H1 (cell line): ENCODE measurements at regions not wholly inside any gene's neighbourhood (a gene's known extent, or its start where the extent isn't known, plus 50 kb on each side); places are given as distances from the start of the nearest gene placed in this dataset.

Source experiments
- BACH1 ChIP-seq: IDR thresholded peaks from 2 replicates; pipeline ENCODE4 v1.6.1; 2012; ENCODE audit warnings: low read length, improper control_type of control experiment
- CBX8 ChIP-seq: fragments of 300-800, 300-1000 bp; sonication (generic); IDR thresholded peaks from 2 replicates; pipeline ENCODE4 v1.7.1; 2016; ENCODE audit warnings: low read depth, low read length, borderline replicate concordance
- GABPA ChIP-seq: IDR thresholded peaks from 2 replicates; pipeline ENCODE4 v1.6.1; 2011; ENCODE audit warnings: mild to moderate bottlenecking, low read length, moderate library complexity, borderline replicate concordance; ENCODE audit not compliant: insufficient read depth
- HDAC2 ChIP-seq, 2 experiments: fragments of 300-600 bp in 1 of 2; sonication (generic) in 1 of 2; IDR thresholded peaks; 2 replicates each; pipeline ENCODE4 v1.6.1; 2011 to 2012; ENCODE audit warnings: low read depth in 2 of 2, low read length in 2 of 2, mild to moderate bottlenecking in 2 of 2, moderate library complexity in 2 of 2, borderline replicate concordance in 1 of 2, inconsistent platforms in 1 of 2
- KDM4A ChIP-seq: IDR thresholded peaks from one replicate; pipeline ENCODE4 v1.7.1; 2012; ENCODE audit warnings: low read depth, mild to moderate bottlenecking, moderate library complexity, low read length, inconsistent platforms; ENCODE audit not compliant: severe bottlenecking
- POLR2A ChIP-seq, 2 experiments: IDR thresholded peaks; 1 replicate in 1 of 2; 2 replicates in 1 of 2; pipeline ENCODE4 v1.6.1; 2011; ENCODE audit warnings: low read depth in 2 of 2, low read length in 2 of 2, mild to moderate bottlenecking in 2 of 2; ENCODE audit errors: control extremely low read depth in 1 of 2
- SAP30 ChIP-seq: fragments of 300-600 bp; sonication (generic); IDR thresholded peaks from 2 replicates; pipeline ENCODE4 v1.7.1; 2012; ENCODE audit warnings: low read length, moderate library complexity, mild to moderate bottlenecking, inconsistent platforms; ENCODE audit not compliant: insufficient read depth, insufficient replicate concordance
- SIRT6 ChIP-seq: IDR thresholded peaks from one replicate; pipeline ENCODE4 v1.7.1; 2012; ENCODE audit warnings: low read length, inconsistent platforms
- SRF ChIP-seq: IDR thresholded peaks from 2 replicates; pipeline ENCODE4 v1.6.1; 2011; ENCODE audit warnings: mild to moderate bottlenecking, low read depth, low read length, moderate library complexity
- TBP ChIP-seq: IDR thresholded peaks from 2 replicates; pipeline ENCODE4 v1.6.1; 2011; ENCODE audit warnings: low read depth, low read length, improper control_type of control experiment
- TCF12 ChIP-seq: IDR thresholded peaks from 2 replicates; pipeline ENCODE4 v1.6.1; 2011; ENCODE audit warnings: low read depth, mild to moderate bottlenecking, low read length
- TF ChIP-seq, protein P1 (sequence below): fragments of 300-600 bp; sonication (generic); IDR thresholded peaks from 2 replicates; pipeline ENCODE4 v1.7.1; 2012; ENCODE audit warnings: low read length, moderate library complexity, mild to moderate bottlenecking, inconsistent platforms; ENCODE audit not compliant: insufficient replicate concordance

DNA sequence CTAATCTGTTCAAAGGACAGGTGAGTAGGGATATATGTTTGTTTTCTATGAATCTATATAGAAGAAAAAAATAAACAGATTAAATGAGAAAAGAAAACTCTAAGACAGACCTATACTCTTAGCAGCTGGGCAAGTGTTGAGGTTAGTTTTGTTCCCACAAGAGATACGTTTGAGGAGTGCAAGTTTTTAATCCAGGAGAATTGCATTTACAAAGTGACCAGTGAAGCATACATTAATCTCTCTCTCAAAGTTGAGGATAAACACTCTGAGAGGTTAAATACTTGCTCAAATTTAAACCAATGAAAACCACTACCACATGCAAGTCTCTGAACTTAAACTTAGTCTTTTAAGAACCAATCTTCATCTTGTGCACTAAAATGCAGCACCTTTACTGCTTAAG lies 930.5 kb upstream of the MIR17HG start (continued):
- TF ChIP-seq, protein P1, sequence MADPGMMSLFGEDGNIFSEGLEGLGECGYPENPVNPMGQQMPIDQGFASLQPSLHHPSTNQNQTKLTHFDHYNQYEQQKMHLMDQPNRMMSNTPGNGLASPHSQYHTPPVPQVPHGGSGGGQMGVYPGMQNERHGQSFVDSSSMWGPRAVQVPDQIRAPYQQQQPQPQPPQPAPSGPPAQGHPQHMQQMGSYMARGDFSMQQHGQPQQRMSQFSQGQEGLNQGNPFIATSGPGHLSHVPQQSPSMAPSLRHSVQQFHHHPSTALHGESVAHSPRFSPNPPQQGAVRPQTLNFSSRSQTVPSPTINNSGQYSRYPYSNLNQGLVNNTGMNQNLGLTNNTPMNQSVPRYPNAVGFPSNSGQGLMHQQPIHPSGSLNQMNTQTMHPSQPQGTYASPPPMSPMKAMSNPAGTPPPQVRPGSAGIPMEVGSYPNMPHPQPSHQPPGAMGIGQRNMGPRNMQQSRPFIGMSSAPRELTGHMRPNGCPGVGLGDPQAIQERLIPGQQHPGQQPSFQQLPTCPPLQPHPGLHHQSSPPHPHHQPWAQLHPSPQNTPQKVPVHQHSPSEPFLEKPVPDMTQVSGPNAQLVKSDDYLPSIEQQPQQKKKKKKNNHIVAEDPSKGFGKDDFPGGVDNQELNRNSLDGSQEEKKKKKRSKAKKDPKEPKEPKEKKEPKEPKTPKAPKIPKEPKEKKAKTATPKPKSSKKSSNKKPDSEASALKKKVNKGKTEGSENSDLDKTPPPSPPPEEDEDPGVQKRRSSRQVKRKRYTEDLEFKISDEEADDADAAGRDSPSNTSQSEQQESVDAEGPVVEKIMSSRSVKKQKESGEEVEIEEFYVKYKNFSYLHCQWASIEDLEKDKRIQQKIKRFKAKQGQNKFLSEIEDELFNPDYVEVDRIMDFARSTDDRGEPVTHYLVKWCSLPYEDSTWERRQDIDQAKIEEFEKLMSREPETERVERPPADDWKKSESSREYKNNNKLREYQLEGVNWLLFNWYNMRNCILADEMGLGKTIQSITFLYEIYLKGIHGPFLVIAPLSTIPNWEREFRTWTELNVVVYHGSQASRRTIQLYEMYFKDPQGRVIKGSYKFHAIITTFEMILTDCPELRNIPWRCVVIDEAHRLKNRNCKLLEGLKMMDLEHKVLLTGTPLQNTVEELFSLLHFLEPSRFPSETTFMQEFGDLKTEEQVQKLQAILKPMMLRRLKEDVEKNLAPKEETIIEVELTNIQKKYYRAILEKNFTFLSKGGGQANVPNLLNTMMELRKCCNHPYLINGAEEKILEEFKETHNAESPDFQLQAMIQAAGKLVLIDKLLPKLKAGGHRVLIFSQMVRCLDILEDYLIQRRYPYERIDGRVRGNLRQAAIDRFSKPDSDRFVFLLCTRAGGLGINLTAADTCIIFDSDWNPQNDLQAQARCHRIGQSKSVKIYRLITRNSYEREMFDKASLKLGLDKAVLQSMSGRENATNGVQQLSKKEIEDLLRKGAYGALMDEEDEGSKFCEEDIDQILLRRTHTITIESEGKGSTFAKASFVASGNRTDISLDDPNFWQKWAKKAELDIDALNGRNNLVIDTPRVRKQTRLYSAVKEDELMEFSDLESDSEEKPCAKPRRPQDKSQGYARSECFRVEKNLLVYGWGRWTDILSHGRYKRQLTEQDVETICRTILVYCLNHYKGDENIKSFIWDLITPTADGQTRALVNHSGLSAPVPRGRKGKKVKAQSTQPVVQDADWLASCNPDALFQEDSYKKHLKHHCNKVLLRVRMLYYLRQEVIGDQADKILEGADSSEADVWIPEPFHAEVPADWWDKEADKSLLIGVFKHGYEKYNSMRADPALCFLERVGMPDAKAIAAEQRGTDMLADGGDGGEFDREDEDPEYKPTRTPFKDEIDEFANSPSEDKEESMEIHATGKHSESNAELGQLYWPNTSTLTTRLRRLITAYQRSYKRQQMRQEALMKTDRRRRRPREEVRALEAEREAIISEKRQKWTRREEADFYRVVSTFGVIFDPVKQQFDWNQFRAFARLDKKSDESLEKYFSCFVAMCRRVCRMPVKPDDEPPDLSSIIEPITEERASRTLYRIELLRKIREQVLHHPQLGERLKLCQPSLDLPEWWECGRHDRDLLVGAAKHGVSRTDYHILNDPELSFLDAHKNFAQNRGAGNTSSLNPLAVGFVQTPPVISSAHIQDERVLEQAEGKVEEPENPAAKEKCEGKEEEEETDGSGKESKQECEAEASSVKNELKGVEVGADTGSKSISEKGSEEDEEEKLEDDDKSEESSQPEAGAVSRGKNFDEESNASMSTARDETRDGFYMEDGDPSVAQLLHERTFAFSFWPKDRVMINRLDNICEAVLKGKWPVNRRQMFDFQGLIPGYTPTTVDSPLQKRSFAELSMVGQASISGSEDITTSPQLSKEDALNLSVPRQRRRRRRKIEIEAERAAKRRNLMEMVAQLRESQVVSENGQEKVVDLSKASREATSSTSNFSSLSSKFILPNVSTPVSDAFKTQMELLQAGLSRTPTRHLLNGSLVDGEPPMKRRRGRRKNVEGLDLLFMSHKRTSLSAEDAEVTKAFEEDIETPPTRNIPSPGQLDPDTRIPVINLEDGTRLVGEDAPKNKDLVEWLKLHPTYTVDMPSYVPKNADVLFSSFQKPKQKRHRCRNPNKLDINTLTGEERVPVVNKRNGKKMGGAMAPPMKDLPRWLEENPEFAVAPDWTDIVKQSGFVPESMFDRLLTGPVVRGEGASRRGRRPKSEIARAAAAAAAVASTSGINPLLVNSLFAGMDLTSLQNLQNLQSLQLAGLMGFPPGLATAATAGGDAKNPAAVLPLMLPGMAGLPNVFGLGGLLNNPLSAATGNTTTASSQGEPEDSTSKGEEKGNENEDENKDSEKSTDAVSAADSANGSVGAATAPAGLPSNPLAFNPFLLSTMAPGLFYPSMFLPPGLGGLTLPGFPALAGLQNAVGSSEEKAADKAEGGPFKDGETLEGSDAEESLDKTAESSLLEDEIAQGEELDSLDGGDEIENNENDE, result no peak
- TF ChIP-seq TCF12, result no peak
- TF ChIP-seq SAP30, result no peak
- TF ChIP-seq CBX8, result no peak
- no peak for TF ChIP-seq SIRT6
- TF ChIP-seq GABPA, result no peak
- no peak for TF ChIP-seq SRF
- no peak for TF ChIP-seq HDAC2 (IDR thresholded peaks at IDR 0.05; ENCODE audit: borderline replicate concordance in 1 of 2, low read depth in 2 of 2, low read length in 2 of 2)
- TF ChIP-seq KDM4A, result no peak
- no peak for TF ChIP-seq TBP
- TF ChIP-seq POLR2A (IDR thresholded peaks at IDR 0.05; ENCODE audit: control extremely low read depth in 1 of 2, low read depth in 2 of 2, low read length in 2 of 2), result no peak
- TF ChIP-seq BACH1, result no peak
